ENCODE measurements at regions not wholly inside any gene's neighbourhood (a gene's known extent, or its start where the extent isn't known, plus 50 kb on each side); places are given as distances from the start of the nearest gene placed in this dataset.
A peak's percentile ranks its signal among the peaks of the same experiment; 100 is the strongest.

DNA sequence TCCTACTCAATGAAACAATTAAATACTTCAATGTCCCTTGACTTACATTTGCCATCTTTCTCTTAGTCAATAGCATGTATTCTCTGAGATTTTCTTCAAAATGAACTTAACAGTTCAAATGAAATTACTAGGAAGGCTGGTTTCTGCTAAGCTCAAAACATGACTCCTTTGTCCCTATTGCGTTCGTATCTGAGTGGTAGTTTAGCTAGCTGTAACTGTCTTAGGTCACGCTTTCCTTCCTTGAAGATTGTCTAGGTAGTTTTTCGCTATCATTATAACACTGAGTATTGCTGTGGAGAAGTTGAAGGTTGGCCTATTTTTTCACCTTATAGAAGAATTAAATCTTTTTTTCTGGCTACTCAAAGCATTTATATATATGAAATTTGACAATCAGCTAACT, 1535.2 kb downstream of the PLA2G4A start:
- Mint-ChIP-seq H3K27ac (no peak overlapping the region), H3K4me1 (ENCODE audit: low read depth) (no peaks in the 10 kb centered on the region), H3K4me3 (ENCODE audit: low read depth) (no peak overlapping the region), H3K27me3 (no peaks in the 10 kb centered on the region), H3K9me3 (ENCODE audit: low read depth) (no peaks in the 10 kb centered on the region), H3K36me3 (ENCODE audit: insufficient read depth) (no peaks in the 10 kb centered on the region)
- no peak for DNase-seq (ENCODE audit: low spot score, unreplicated experiment)
- TF ChIP-seq, protein P1, sequence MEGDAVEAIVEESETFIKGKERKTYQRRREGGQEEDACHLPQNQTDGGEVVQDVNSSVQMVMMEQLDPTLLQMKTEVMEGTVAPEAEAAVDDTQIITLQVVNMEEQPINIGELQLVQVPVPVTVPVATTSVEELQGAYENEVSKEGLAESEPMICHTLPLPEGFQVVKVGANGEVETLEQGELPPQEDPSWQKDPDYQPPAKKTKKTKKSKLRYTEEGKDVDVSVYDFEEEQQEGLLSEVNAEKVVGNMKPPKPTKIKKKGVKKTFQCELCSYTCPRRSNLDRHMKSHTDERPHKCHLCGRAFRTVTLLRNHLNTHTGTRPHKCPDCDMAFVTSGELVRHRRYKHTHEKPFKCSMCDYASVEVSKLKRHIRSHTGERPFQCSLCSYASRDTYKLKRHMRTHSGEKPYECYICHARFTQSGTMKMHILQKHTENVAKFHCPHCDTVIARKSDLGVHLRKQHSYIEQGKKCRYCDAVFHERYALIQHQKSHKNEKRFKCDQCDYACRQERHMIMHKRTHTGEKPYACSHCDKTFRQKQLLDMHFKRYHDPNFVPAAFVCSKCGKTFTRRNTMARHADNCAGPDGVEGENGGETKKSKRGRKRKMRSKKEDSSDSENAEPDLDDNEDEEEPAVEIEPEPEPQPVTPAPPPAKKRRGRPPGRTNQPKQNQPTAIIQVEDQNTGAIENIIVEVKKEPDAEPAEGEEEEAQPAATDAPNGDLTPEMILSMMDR (IDR thresholded peaks at IDR 0.05; ENCODE audit: unreplicated experiment) = no peak

GRCh38 chr1:188364927-188365449, 1536.2 kb downstream of the PLA2G4A start:
- Mint-ChIP-seq H3K9me3 (ENCODE audit: low read depth) (no peaks in the 10 kb centered on the region), H3K36me3 (ENCODE audit: insufficient read depth) (no peaks in the 10 kb centered on the region)

DNA sequence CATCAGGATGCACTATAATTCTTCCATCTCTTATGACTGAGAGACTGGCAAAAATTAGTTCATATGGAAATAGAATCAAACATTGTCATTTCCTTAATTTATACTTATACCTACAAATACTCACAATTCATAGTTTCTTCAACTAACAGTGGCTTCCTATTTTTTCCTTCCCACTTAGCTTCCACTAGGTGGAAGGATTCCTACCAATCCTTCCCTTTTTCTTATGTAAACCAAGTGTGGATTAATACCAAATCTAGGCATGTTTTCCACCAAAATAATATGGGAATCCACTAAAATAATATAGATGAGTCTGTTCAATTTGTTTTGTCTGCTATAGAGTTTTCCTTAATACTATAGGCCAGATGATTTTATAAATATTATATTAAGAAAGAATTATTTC, 1537.1 kb downstream of the PLA2G4A start:
- DNase-seq (ENCODE audit: low spot score, unreplicated experiment) = no peak
- H3K27ac Mint-ChIP-seq = no peak overlapping the region
- H3K27me3 Mint-ChIP-seq = no peaks in the 10 kb centered on the region
- no peak overlapping the region for H3K4me3 Mint-ChIP-seq (ENCODE audit: low read depth)
- no peaks in the 10 kb centered on the region for H3K9me3 Mint-ChIP-seq (ENCODE audit: low read depth)
- H3K4me1 Mint-ChIP-seq (ENCODE audit: low read depth) = no peaks in the 10 kb centered on the region
- H3K36me3 Mint-ChIP-seq (ENCODE audit: insufficient read depth) = no peaks in the 10 kb centered on the region
- TF ChIP-seq, protein P1 (IDR thresholded peaks at IDR 0.05; ENCODE audit: unreplicated experiment) = peak; percentile 10

More at GRCh38 chr1:188364927-188365449, 1536.2 kb downstream of the PLA2G4A start:
- Mint-ChIP-seq H3K4me3 (ENCODE audit: low read depth) (no peak overlapping the region), H3K27me3 (no peaks in the 10 kb centered on the region), H3K4me1 (ENCODE audit: low read depth) (no peaks in the 10 kb centered on the region), H3K27ac (no peak overlapping the region)
- TF ChIP-seq, protein P1 (IDR thresholded peaks at IDR 0.05; ENCODE audit: unreplicated experiment) = no peak
- no peak for DNase-seq (ENCODE audit: low spot score, unreplicated experiment)

DNA sequence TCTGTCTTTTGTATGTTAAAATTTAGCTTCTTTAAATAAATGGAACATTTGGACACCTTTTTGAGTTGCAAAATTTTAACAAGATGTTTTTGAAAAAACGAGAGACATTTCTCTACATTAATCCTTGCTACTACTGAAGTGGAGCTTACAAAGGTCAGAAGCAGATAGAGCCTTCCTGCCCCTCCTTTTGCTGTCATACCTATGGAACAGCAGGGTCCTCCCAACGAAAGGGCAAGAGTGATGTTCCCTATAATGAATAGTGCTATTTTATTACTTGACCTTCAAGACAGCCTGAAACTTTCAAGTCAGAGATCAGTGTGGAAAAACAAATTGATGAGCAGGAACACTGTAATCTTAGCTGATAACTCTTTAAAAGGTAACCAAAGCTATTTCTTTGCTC, 1538.9 kb downstream of the PLA2G4A start:
- H3K27me3 Mint-ChIP-seq = no peaks in the 10 kb centered on the region
- no peak overlapping the region for H3K27ac Mint-ChIP-seq
- H3K4me1 Mint-ChIP-seq (ENCODE audit: low read depth) = no peaks in the 10 kb centered on the region
- no peaks in the 10 kb centered on the region for H3K36me3 Mint-ChIP-seq (ENCODE audit: insufficient read depth)
- H3K9me3 Mint-ChIP-seq (ENCODE audit: low read depth) = no peaks in the 10 kb centered on the region
- TF ChIP-seq, protein P1 (IDR thresholded peaks at IDR 0.05; ENCODE audit: unreplicated experiment) = no peak
- DNase-seq (ENCODE audit: low spot score, unreplicated experiment) = no peak
- no peak overlapping the region for H3K4me3 Mint-ChIP-seq (ENCODE audit: low read depth)

DNA sequence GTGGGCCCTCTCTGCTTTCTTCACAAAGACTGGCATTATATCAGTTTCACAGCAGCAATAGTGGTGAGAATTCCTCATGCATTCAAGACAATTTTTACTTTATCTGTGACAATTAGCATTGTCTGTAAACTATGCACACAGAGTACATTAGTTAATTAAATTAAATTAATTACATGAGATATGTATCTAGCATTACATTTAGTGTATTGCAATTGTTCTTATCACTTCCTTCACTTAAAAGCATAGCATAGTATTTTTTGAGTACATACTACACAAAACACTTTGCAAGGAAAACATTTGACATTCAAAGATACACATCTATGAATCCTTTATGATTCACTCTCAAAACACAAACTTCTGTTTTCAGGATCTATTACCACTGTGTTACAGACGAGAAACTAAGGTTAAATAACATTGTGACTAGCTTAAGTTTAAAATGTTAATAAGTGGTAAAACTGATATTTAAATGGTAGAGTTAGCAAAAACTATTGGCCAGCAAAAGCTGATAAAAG, 1542.6 kb downstream of the PLA2G4A start:
- H3K36me3 Mint-ChIP-seq (ENCODE audit: insufficient read depth) = no peaks in the 10 kb centered on the region
- TF ChIP-seq, protein P1 (IDR thresholded peaks at IDR 0.05; ENCODE audit: unreplicated experiment) = no peak
- H3K9me3 Mint-ChIP-seq (ENCODE audit: low read depth) = no peaks in the 10 kb centered on the region
- no peak overlapping the region for H3K4me3 Mint-ChIP-seq (ENCODE audit: low read depth)
- H3K27me3 Mint-ChIP-seq = no peaks in the 10 kb centered on the region
- no peak for DNase-seq (ENCODE audit: low spot score, unreplicated experiment)
- no peaks in the 10 kb centered on the region for H3K4me1 Mint-ChIP-seq (ENCODE audit: low read depth)
- H3K27ac Mint-ChIP-seq = no peak overlapping the region

Measured in progenitor cell of endocrine pancreas (in vitro differentiated cells).